SK-N-SH treated with all-trans-retinoic acid at 6 μM for 48 hours (cell line): ENCODE measurements at regions not wholly inside any gene's neighbourhood (a gene's known extent, or its start where the extent isn't known, plus 50 kb on each side); places are given as distances from the start of the nearest gene placed in this dataset.
"Not testable (repeated sequence)": the region's sequence is repeated elsewhere in the genome, so short reads cannot be mapped to it uniquely, and the experiment has no call there.

ENCODE experiments used
- ATAC-seq: fragments of 200-7000 bp; cut with Tn5 transposase; 3 replicates; pipeline ENCODE4 v1.9.1; 2020; ENCODE audit warnings: mild to moderate bottlenecking, moderate library complexity
- ARNTL ChIP-seq: fragments of 450-650 bp; formaldehyde crosslinking; IDR thresholded peaks from 2 replicates; pipeline ENCODE4 v1.5.0; 2020; ENCODE audit warnings: low read depth, mild to moderate bottlenecking, moderate library complexity, borderline replicate concordance
- CSDC2 ChIP-seq: fragments of 250-450 bp; sonication (Bioruptor Pico); IDR thresholded peaks from 2 replicates; pipeline ENCODE4 v1.5.0; 2020; ENCODE audit warnings: mild to moderate bottlenecking, moderate library complexity
- GLIS3 ChIP-seq: fragments of 250-450 bp; sonication (Bioruptor Pico); IDR thresholded peaks from 2 replicates; pipeline ENCODE4 v1.5.0; 2020; ENCODE audit warnings: mild to moderate bottlenecking, moderate library complexity
- ISL1 ChIP-seq: fragments of 250-450 bp; sonication (Bioruptor Pico); IDR thresholded peaks from 2 replicates; pipeline ENCODE4 v2.1.2; 2022; ENCODE audit warnings: mild to moderate bottlenecking, moderate library complexity
- PPARA ChIP-seq: fragments of 250-450 bp; sonication (Bioruptor Pico); IDR thresholded peaks from 2 replicates; pipeline ENCODE4 v1.5.0; 2020; ENCODE audit warnings: mild to moderate bottlenecking, borderline replicate concordance
- RARB ChIP-seq: fragments of 250-450 bp; sonication (Bioruptor Pico); IDR thresholded peaks from 2 replicates; pipeline ENCODE4 v1.8.0; 2021; ENCODE audit warnings: mild to moderate bottlenecking, moderate library complexity
- SNAI2 ChIP-seq: fragments of 250-450 bp; sonication (Bioruptor Pico); IDR thresholded peaks from 2 replicates; pipeline ENCODE4 v1.5.0; 2020; ENCODE audit warnings: mild to moderate bottlenecking, moderate library complexity
- TCF4 ChIP-seq: fragments of 250-450 bp; sonication (Bioruptor Pico); IDR thresholded peaks from 2 replicates; pipeline ENCODE4 v1.8.0; 2021; ENCODE audit warnings: mild to moderate bottlenecking, moderate library complexity, borderline replicate concordance
- TOX ChIP-seq: fragments of 250-450 bp; sonication (Bioruptor Pico); IDR thresholded peaks from 2 replicates; pipeline ENCODE4 v1.8.0; 2021; ENCODE audit warnings: mild to moderate bottlenecking, moderate library complexity, borderline replicate concordance
- ZC3H10 ChIP-seq: fragments of 250-450 bp; sonication (Bioruptor Pico); IDR thresholded peaks from 2 replicates; pipeline ENCODE4 v1.5.1; 2021; ENCODE audit warnings: mild to moderate bottlenecking, moderate library complexity
- ZFP3 ChIP-seq: fragments of 250-450 bp; sonication (Bioruptor Pico); IDR thresholded peaks from 2 replicates; pipeline ENCODE4 v1.5.0; 2020; ENCODE audit warnings: mild to moderate bottlenecking, moderate library complexity
- ZNF565 ChIP-seq: fragments of 450-650 bp; formaldehyde crosslinking; conservative IDR thresholded peaks from 2 replicates; pipeline ENCODE4 v1.5.0; 2020; ENCODE audit warnings: low read depth, mild to moderate bottlenecking, moderate library complexity
- ZNF70 ChIP-seq: fragments of 450-650 bp; formaldehyde crosslinking; IDR thresholded peaks from 2 replicates; pipeline ENCODE4 v1.5.0; 2020; ENCODE audit warnings: mild to moderate bottlenecking, moderate library complexity
- ZNF8 ChIP-seq: fragments of 450-650 bp; formaldehyde crosslinking; IDR thresholded peaks from 2 replicates; pipeline ENCODE4 v1.5.0; 2020; ENCODE audit warnings: mild to moderate bottlenecking, moderate library complexity
- TF ChIP-seq, protein P1 (sequence below): fragments of 250-450 bp; sonication (Bioruptor Pico); IDR thresholded peaks from 2 replicates; pipeline ENCODE4 v1.5.1; 2020; ENCODE audit warnings: low read depth, mild to moderate bottlenecking, moderate library complexity
- TF ChIP-seq, protein P2 (sequence below): fragments of 250-450 bp; sonication (Bioruptor Pico); IDR thresholded peaks from 2 replicates; pipeline ENCODE4 v1.5.0; 2020; ENCODE audit warnings: mild to moderate bottlenecking, moderate library complexity
- TF ChIP-seq, protein P3 (sequence below): fragments of 250-450 bp; sonication (Bioruptor Pico); IDR thresholded peaks from 2 replicates; pipeline ENCODE4 v1.5.1; 2021; ENCODE audit warnings: mild to moderate bottlenecking, moderate library complexity
- TF ChIP-seq, protein P4 (sequence below): fragments of 250-450 bp; sonication (Bioruptor Pico); IDR thresholded peaks from 2 replicates; pipeline ENCODE4 v1.8.0; 2020; ENCODE audit warnings: mild to moderate bottlenecking, moderate library complexity, borderline replicate concordance

DNA sequence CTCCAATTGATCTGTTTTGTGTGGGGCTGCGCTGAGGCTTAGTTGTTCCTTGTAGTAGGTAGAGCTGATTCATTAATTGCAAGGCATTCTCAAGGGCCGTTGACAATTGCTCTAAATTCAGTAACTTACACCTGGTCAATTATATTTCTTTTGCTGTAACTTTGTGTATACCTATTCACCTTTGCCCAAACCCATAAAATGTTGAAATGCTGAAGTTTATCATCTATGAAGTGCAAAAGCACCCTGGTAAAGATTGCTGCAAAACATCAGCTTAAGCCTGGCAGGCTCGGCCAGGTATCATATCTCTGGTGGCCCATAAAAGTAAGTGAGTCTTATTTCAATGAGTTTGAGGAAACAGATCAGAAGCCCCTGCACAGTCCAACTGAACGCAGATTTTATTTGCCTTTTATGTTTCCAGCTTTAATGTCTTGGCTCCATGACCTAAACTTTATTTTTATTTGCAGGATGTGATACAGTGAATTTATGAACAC lies 203.6 kb upstream of the SLCO3A1 start:
- TF ChIP-seq GLIS3 (CRISPR knock-in tag) (no peak), ZNF8 (CRISPR knock-in tag) (no peak), ZFP3 (no peak), ARNTL (CRISPR knock-in tag) (no peak), CSDC2 (CRISPR knock-in tag) (no peak)
- TF ChIP-seq, protein P1, sequence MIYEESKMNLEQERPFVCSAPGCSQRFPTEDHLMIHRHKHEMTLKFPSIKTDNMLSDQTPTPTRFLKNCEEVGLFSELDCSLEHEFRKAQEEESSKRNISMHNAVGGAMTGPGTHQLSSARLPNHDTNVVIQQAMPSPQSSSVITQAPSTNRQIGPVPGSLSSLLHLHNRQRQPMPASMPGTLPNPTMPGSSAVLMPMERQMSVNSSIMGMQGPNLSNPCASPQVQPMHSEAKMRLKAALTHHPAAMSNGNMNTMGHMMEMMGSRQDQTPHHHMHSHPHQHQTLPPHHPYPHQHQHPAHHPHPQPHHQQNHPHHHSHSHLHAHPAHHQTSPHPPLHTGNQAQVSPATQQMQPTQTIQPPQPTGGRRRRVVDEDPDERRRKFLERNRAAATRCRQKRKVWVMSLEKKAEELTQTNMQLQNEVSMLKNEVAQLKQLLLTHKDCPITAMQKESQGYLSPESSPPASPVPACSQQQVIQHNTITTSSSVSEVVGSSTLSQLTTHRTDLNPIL (CRISPR knock-in tag), result no peak
- TF ChIP-seq, protein P2, sequence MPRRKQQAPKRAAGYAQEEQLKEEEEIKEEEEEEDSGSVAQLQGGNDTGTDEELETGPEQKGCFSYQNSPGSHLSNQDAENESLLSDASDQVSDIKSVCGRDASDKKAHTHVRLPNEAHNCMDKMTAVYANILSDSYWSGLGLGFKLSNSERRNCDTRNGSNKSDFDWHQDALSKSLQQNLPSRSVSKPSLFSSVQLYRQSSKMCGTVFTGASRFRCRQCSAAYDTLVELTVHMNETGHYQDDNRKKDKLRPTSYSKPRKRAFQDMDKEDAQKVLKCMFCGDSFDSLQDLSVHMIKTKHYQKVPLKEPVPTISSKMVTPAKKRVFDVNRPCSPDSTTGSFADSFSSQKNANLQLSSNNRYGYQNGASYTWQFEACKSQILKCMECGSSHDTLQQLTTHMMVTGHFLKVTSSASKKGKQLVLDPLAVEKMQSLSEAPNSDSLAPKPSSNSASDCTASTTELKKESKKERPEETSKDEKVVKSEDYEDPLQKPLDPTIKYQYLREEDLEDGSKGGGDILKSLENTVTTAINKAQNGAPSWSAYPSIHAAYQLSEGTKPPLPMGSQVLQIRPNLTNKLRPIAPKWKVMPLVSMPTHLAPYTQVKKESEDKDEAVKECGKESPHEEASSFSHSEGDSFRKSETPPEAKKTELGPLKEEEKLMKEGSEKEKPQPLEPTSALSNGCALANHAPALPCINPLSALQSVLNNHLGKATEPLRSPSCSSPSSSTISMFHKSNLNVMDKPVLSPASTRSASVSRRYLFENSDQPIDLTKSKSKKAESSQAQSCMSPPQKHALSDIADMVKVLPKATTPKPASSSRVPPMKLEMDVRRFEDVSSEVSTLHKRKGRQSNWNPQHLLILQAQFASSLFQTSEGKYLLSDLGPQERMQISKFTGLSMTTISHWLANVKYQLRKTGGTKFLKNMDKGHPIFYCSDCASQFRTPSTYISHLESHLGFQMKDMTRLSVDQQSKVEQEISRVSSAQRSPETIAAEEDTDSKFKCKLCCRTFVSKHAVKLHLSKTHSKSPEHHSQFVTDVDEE, result no peak
- no peak for ATAC-seq

DNA sequence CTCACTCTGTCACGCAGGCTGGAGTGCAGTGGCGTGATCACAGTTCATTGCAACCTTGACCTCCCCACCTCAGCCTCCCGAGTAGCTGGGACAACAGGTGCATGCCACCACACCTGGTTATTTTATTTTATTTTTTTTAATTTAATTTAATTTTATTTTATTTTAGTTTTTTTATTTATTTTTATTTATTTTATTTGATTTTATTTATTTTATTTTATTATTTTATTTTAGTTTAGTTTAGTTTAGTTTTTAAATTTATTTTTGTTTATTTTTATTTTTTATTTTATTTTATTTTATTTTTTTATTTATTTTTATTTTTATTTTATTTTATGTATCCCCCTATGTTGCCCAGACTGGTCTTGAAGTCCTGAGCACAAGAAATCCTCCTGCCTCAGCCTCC lies 202.3 kb upstream of the SLCO3A1 start:
- no peak for ATAC-seq
- TF ChIP-seq ZC3H10 (CRISPR knock-in tag) (no peak), PPARA (no peak), TOX (no peak), RARB (CRISPR knock-in tag) (no peak), SNAI2 (CRISPR knock-in tag) (no peak), ARNTL (CRISPR knock-in tag) (no peak)
- TF ChIP-seq, protein P1 (CRISPR knock-in tag), result no peak
- TF ChIP-seq, protein P2, result no peak

DNA sequence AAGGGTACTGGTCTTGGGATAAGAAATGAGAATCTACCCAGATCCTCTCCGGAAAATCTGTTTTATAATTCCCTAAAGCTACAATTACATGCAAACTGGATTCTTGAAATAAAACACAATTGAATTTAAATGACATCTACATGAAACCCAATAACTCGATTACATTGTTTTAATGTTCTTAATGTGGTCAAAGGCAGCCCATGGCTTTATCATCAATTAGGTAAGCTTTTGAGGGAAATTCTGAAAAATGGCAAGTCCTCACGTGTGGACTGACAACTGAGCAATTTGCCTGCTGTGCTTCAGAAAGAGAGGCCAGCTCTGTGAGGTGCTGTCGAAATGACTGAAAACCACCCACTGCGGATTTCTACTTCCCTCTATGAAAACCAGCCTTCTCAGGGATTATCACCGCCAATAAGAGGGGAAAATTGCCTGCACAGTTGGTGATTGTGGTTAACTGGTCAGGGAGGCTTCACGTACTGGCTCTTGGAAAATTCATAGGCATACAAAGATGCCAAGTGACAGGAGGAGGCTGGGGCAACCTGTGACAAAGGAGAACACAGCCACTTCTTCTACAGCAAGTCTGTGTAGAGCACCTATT lies 200.8 kb upstream of the SLCO3A1 start:
- TF ChIP-seq ARNTL (CRISPR knock-in tag) (no peak), TCF4 (peak; percentile 59; the same call in 1 of the 2 replicates), SNAI2 (CRISPR knock-in tag) (no peak)
- ATAC-seq, result no peak

DNA sequence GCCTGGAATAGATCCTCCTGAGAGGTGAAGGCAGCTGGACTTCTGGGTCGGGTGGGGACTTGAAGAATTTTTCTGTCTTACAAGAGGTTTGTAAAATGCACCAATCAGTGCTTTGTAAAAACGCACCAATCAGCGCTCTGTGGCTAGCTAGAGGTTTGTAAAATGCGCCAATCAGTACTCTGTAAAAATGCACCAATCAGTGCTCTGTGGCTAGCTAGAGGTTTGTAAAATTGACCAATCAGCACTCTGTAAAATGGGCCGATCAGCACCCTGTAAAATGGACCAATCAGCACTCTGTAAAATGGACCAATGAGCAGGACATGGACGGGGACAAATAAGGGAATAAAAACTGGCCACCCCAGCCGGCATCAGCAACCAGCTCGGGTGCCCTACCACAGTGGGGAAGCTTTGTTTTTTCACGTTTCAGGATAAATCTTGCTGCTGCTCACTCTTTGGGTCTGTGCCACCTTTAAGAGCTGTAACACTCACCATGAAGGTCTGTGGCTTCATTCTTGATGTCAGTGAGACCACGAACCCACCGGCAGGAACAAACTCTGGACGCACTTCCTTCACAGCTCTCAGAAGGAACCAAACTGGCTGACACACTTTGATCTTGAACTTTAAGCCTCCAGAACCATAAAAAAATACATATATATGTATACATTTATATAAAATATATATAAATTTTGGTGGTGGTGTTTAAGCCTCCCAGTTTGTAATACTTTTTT lies 197.8 kb upstream of the SLCO3A1 start:
- not testable (repeated sequence) for ATAC-seq

DNA sequence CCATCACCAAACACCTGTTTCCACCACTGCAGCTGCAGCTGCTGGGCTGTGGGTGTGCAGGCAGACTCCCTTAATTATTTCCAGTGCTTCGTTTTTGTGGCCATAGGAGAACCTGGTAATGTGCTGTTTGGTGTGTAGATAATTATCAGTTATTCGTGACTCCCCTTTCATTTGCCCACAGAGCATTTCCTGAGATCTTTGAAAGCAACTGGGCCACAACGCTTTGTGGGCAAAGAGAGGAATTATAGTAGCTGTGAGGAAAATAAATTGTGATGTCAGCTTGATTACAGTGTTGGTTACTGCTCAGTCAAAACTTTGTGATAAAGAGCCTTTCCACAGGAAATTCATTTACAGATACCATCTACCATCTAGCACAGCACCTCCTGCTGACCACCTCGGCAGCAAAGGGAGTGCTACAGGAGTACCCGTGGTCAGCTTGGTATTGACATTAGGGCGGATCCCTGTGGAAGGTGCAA lies 193.3 kb upstream of the SLCO3A1 start:
- no peak for ATAC-seq
- TF ChIP-seq PPARA (no peak), ARNTL (CRISPR knock-in tag) (no peak), RARB (CRISPR knock-in tag) (no peak), ZNF565 (CRISPR knock-in tag) (no peak), ZFP3 (no peak), ZNF70 (CRISPR knock-in tag) (no peak), ZNF8 (CRISPR knock-in tag) (no peak), ISL1 (no peak)
- TF ChIP-seq, protein P3, sequence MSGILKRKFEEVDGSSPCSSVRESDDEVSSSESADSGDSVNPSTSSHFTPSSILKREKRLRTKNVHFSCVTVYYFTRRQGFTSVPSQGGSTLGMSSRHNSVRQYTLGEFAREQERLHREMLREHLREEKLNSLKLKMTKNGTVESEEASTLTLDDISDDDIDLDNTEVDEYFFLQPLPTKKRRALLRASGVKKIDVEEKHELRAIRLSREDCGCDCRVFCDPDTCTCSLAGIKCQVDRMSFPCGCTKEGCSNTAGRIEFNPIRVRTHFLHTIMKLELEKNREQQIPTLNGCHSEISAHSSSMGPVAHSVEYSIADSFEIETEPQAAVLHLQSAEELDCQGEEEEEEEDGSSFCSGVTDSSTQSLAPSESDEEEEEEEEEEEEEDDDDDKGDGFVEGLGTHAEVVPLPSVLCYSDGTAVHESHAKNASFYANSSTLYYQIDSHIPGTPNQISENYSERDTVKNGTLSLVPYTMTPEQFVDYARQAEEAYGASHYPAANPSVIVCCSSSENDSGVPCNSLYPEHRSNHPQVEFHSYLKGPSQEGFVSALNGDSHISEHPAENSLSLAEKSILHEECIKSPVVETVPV (CRISPR knock-in tag), result no peak
- TF ChIP-seq, protein P1 (CRISPR knock-in tag), result no peak
- TF ChIP-seq, protein P4, sequence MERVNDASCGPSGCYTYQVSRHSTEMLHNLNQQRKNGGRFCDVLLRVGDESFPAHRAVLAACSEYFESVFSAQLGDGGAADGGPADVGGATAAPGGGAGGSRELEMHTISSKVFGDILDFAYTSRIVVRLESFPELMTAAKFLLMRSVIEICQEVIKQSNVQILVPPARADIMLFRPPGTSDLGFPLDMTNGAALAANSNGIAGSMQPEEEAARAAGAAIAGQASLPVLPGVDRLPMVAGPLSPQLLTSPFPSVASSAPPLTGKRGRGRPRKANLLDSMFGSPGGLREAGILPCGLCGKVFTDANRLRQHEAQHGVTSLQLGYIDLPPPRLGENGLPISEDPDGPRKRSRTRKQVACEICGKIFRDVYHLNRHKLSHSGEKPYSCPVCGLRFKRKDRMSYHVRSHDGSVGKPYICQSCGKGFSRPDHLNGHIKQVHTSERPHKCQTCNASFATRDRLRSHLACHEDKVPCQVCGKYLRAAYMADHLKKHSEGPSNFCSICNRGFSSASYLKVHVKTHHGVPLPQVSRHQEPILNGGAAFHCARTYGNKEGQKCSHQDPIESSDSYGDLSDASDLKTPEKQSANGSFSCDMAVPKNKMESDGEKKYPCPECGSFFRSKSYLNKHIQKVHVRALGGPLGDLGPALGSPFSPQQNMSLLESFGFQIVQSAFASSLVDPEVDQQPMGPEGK (CRISPR knock-in tag), result no peak
- TF ChIP-seq, all 23 proteins: peak for 0
